AG04450 (cell line): ENCODE measurements at regions not wholly inside any gene's neighbourhood (a gene's known extent, or its start where the extent isn't known, plus 50 kb on each side); places are given as distances from the start of the nearest gene placed in this dataset.

ENCODE experiments used
- CTCF ChIA-PET: fragments of 300-600, 350-600 bp; formaldehyde crosslinking; extraction: SDS; loops from one replicate; lab custom pipeline; 2022; ENCODE audit warnings: antibody characterized with exemption, inconsistent platforms; lab: Charles Lee
- POLR2A ChIA-PET: fragments of 350-600 bp; formaldehyde crosslinking; extraction: SDS; loops from one replicate; lab custom pipeline; 2021; ENCODE audit warnings: antibody characterized with exemption, inconsistent platforms; lab: Yijun Ruan, JAX
- DNase-seq: peaks from one replicate; pipeline ENCODE4 v3.0.0-alpha.2; 2011; ENCODE audit warnings: low read depth, low spot score
- H3K27ac ChIP-seq: one replicate; pipeline ENCODE4 v1.5.1; 2012; ENCODE audit warnings: low read depth, low read length, control low read depth
- H3K27me3 ChIP-seq: one replicate; pipeline ENCODE4 v1.6.0; 2012; ENCODE audit warnings: low read length; ENCODE audit not compliant: control insufficient read depth, insufficient read depth
- H3K4me3 ChIP-seq: 2 replicates; pipeline ENCODE4 v1.5.1; 2011; ENCODE audit warnings: mild to moderate bottlenecking, low read depth, low read length, control low read depth
- H3K9me3 ChIP-seq: 2 replicates; pipeline ENCODE4 v1.5.1; 2012; ENCODE audit warnings: low read length; ENCODE audit not compliant: control insufficient read depth, insufficient read depth
- CTCF ChIP-seq: IDR thresholded peaks from 2 replicates; pipeline ENCODE4 v1.5.1; 2011; ENCODE audit warnings: low read depth, low read length, control low read depth, inconsistent platforms

GRCh38 chr10:2225609-2226008, 488.3 kb upstream of the ADARB2 start:
- CTCF ChIA-PET = no interaction called here
- no peak for DNase-seq
- POLR2A ChIA-PET = no interaction called here
- no peak for TF ChIP-seq CTCF
- H3K27ac ChIP-seq = no peak overlapping the region
- peaks cover 32% of the 10 kb centered on the region for H3K9me3 ChIP-seq
- no peaks in the 10 kb centered on the region for H3K27me3 ChIP-seq
- no peak overlapping the region for H3K4me3 ChIP-seq

GRCh38 chr10:2223548-2224320, 486.4 kb upstream of the ADARB2 start:
- ChIA-PET POLR2A (no interaction called here), CTCF (no interaction called here)
- DNase-seq = no peak
- H3K27ac ChIP-seq = no peak overlapping the region
- no peaks in the 10 kb centered on the region for H3K27me3 ChIP-seq
- no peak for TF ChIP-seq CTCF
- no peak overlapping the region for H3K4me3 ChIP-seq
- peaks cover 26% of the 10 kb centered on the region for H3K9me3 ChIP-seq

- POLR2A ChIA-PET = no interaction called here
- no peak overlapping the region for H3K4me3 ChIP-seq
- no peak overlapping the region for H3K27ac ChIP-seq
- peaks cover 26% of the 10 kb centered on the region for H3K9me3 ChIP-seq
- CTCF ChIA-PET = no interaction called here
- no peak for DNase-seq
- TF ChIP-seq CTCF = no peak
- H3K27me3 ChIP-seq = no peaks in the 10 kb centered on the region
These were observed 485.3 kb upstream of the ADARB2 start for GRCh38 chr10:2222631-2223030.

- Histone ChIP-seq H3K27ac (no peak overlapping the region), H3K9me3 (peaks cover 24% of the 10 kb centered on the region), H3K27me3 (no peaks in the 10 kb centered on the region), H3K4me3 (no peak overlapping the region)
- TF ChIP-seq CTCF = no peak
- DNase-seq = no peak
- ChIA-PET CTCF (no interaction called here), POLR2A (no interaction called here)
These were observed 477.5 kb upstream of the ADARB2 start for GRCh38 chr10:2214805-2215204.

GRCh38 chr10:2214092-2214491, 476.8 kb upstream of the ADARB2 start:
- no peak for TF ChIP-seq CTCF
- POLR2A ChIA-PET = no interaction called here
- H3K27me3 ChIP-seq = no peaks in the 10 kb centered on the region
- DNase-seq = no peak
- CTCF ChIA-PET = no interaction called here
- H3K4me3 ChIP-seq = no peak overlapping the region
- H3K27ac ChIP-seq = no peak overlapping the region
- peaks cover 24% of the 10 kb centered on the region for H3K9me3 ChIP-seq
